ENCODE measurements at regions not wholly inside any gene's neighbourhood (a gene's known extent, or its start where the extent isn't known, plus 50 kb on each side); places are given as distances from the start of the nearest gene placed in this dataset.

DNA sequence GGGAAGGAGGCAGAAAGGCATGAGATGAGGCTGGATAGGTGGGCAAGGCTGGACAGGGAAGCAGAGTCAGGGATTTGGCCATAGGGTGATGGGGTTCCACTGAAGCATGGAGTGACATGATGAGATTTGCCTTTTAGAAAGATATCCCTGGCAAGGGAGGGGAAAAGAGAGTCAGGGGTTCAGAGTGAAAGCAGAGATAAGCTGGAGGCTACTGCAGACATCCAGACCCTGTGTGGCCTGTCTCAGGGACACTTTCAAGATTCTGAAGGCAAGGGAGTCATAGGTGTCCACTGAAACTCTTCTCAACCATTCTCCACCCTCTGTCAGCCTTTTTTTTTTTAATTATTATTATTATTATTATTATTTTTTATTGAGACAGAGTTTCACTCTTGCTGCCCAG lies 94.0 kb upstream of the SPATA12 start:
- no peak overlapping the region for H3K4me2 ChIP-seq
- CTCF ChIA-PET, result no interaction called here
- TF ChIP-seq ZC3H11A (IDR thresholded peaks at IDR 0.05) (no peak), HES2 (IDR thresholded peaks at IDR 0.05) (no peak), PHF8 (IDR thresholded peaks at IDR 0.05; ENCODE audit: borderline replicate concordance, low read depth) (no peak), FOSB (CRISPR knock-in tag; IDR thresholded peaks at IDR 0.05) (no peak), ESRRA (IDR thresholded peaks at IDR 0.05; ENCODE audit: borderline replicate concordance, low read length) (no peak), HMGXB4 (CRISPR knock-in tag; IDR thresholded peaks at IDR 0.05; ENCODE audit: borderline replicate concordance) (no peak), RAD21 (conservative IDR thresholded peaks at IDR 0.05 in 1 of 2, IDR thresholded peaks at IDR 0.05 in 1 of 2) (no peak), HDAC2 (IDR thresholded peaks at IDR 0.05) (no peak), CBX2 (IDR thresholded peaks at IDR 0.05; ENCODE audit: borderline replicate concordance, low read depth) (no peak), ZFP36 (IDR thresholded peaks at IDR 0.05; ENCODE audit: borderline replicate concordance, partially characterized antibody) (no peak), JUN (IDR thresholded peaks at IDR 0.05) (no peak), CEBPB (IDR thresholded peaks at IDR 0.05) (no peak), NR3C1 (IDR thresholded peaks at IDR 0.05) (no peak), CHD2 (IDR thresholded peaks at IDR 0.05; ENCODE audit: low read length, partially characterized antibody) (no peak), POLR2A (IDR thresholded peaks at IDR 0.05; ENCODE audit: low read length) (no peak), BHLHE40 (IDR thresholded peaks at IDR 0.05; ENCODE audit: low read depth, low read length) (no peak), FOXS1 (CRISPR knock-in tag; IDR thresholded peaks at IDR 0.05) (no peak)
- TF ChIP-seq, protein P1, sequence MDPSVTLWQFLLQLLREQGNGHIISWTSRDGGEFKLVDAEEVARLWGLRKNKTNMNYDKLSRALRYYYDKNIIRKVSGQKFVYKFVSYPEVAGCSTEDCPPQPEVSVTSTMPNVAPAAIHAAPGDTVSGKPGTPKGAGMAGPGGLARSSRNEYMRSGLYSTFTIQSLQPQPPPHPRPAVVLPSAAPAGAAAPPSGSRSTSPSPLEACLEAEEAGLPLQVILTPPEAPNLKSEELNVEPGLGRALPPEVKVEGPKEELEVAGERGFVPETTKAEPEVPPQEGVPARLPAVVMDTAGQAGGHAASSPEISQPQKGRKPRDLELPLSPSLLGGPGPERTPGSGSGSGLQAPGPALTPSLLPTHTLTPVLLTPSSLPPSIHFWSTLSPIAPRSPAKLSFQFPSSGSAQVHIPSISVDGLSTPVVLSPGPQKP (IDR thresholded peaks at IDR 0.05; ENCODE audit: low read depth, low read length), result no peak
- TF ChIP-seq, protein P2, sequence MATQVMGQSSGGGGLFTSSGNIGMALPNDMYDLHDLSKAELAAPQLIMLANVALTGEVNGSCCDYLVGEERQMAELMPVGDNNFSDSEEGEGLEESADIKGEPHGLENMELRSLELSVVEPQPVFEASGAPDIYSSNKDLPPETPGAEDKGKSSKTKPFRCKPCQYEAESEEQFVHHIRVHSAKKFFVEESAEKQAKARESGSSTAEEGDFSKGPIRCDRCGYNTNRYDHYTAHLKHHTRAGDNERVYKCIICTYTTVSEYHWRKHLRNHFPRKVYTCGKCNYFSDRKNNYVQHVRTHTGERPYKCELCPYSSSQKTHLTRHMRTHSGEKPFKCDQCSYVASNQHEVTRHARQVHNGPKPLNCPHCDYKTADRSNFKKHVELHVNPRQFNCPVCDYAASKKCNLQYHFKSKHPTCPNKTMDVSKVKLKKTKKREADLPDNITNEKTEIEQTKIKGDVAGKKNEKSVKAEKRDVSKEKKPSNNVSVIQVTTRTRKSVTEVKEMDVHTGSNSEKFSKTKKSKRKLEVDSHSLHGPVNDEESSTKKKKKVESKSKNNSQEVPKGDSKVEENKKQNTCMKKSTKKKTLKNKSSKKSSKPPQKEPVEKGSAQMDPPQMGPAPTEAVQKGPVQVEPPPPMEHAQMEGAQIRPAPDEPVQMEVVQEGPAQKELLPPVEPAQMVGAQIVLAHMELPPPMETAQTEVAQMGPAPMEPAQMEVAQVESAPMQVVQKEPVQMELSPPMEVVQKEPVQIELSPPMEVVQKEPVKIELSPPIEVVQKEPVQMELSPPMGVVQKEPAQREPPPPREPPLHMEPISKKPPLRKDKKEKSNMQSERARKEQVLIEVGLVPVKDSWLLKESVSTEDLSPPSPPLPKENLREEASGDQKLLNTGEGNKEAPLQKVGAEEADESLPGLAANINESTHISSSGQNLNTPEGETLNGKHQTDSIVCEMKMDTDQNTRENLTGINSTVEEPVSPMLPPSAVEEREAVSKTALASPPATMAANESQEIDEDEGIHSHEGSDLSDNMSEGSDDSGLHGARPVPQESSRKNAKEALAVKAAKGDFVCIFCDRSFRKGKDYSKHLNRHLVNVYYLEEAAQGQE (IDR thresholded peaks at IDR 0.05), result no peak
- FAIRE-seq (no peak), ATAC-seq (no peak), DNase-seq (ENCODE audit: low read depth in 1 of 2, low spot score in 1 of 2) (no peak)
- H3K4me1 ChIP-seq, result no peaks in the 10 kb centered on the region
- no peak overlapping the region for H3K27ac ChIP-seq
- POLR2A ChIA-PET, result no interaction called here
- no peak overlapping the region for H3K4me3 ChIP-seq
- H3K9me3 ChIP-seq, result no peaks in the 10 kb centered on the region

DNA sequence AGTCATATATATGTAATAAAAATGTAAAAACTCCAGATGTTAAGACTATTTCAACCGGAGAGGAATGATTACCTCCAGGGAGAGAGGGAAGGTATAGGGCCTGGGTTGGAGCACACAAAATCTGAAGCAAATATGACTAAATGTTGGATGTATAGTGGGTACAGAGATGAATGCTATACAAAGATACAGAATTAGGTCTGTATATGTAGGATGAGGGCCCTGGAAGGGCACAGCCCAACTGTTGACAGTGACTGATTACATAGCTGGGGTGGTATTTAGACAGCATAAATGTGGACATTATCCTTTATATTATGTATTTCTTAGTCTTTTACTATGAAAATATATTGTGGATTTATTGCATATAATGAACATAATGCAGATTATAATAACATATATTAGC lies 94.4 kb upstream of the SPATA12 start:
- H3K4me1 ChIP-seq, result no peaks in the 10 kb centered on the region
- TF ChIP-seq EP300 (IDR thresholded peaks at IDR 0.05) (no peak), MYC (IDR thresholded peaks at IDR 0.05; ENCODE audit: borderline replicate concordance, low read length) (no peak), ESRRA (IDR thresholded peaks at IDR 0.05; ENCODE audit: borderline replicate concordance, low read length) (no peak), RCOR1 (IDR thresholded peaks at IDR 0.05; ENCODE audit: low read depth, low read length) (no peak), HMGXB4 (CRISPR knock-in tag; IDR thresholded peaks at IDR 0.05; ENCODE audit: borderline replicate concordance) (no peak), EHF (CRISPR knock-in tag; IDR thresholded peaks at IDR 0.05) (no peak), JUN (IDR thresholded peaks at IDR 0.05) (no peak), MAZ (IDR thresholded peaks at IDR 0.05; ENCODE audit: borderline replicate concordance, low read depth, low read length) (no peak), JUNB (IDR thresholded peaks at IDR 0.05) (no peak)
- TF ChIP-seq, protein P1 (IDR thresholded peaks at IDR 0.05; ENCODE audit: low read depth, low read length), result no peak
- ChIA-PET CTCF (no interaction called here), POLR2A (no interaction called here)
- H3K4me2 ChIP-seq, result no peak overlapping the region
- ATAC-seq (no peak), DNase-seq (ENCODE audit: low read depth in 1 of 2, low spot score in 1 of 2) (no peak), FAIRE-seq (no peak)
- WGBS (ENCODE audit: missing lambda C conversion rate), result 91% methylated on average over 1 of the region's 1 CpG
- no peak overlapping the region for H3K4me3 ChIP-seq
- no peaks in the 10 kb centered on the region for H3K9me3 ChIP-seq
- H3K27ac ChIP-seq, result no peak overlapping the region
